Esophagus muscularis mucosa (tissue), 4 donors: ENCODE measurements at regions not wholly inside any gene's neighbourhood (a gene's known extent, or its start where the extent isn't known, plus 50 kb on each side); places are given as distances from the start of the nearest gene placed in this dataset.

Experiments
- DNase-seq: peaks from one replicate; pipeline ENCODE4 v3.0.0-alpha.2; 2017; ENCODE audit errors: extremely low spot score
- H3K27ac ChIP-seq, 4 donors: fragments of 200-600 bp; sonication (generic); replicated peaks in 1 of 4; 1 replicate in 3 of 4; 2 replicates in 1 of 4; pipeline ENCODE4 v1.5.1; 2016 to 2019; ENCODE audit warnings: mild to moderate bottlenecking in 1 of 4
- H3K27me3 ChIP-seq, 4 donors: fragments of 200-600 bp; sonication (generic); one replicate each; pipeline versions ENCODE4 v1.5.1 to v1.6.0; 2016 to 2019
- H3K36me3 ChIP-seq, 4 donors: fragments of 200-600 bp; sonication (generic); one replicate each; pipeline ENCODE4 v1.5.1; 2016 to 2019
- H3K4me1 ChIP-seq, 4 donors: fragments of 200-600 bp; sonication (generic); one replicate each; pipeline ENCODE4 v1.5.1; 2016 to 2019
- H3K4me3 ChIP-seq, 4 donors: fragments of 200-600 bp; sonication (generic); 1 replicate in 2 of 4; 2 replicates in 2 of 4; pipeline ENCODE4 v1.5.1; 2016 to 2019; ENCODE audit warnings: mild to moderate bottlenecking in 4 of 4, moderate library complexity in 1 of 4
- H3K9me3 ChIP-seq, 4 donors: fragments of 200-600 bp; sonication (generic); 1 replicate in 3 of 4; 2 replicates in 1 of 4; pipeline ENCODE4 v1.5.1; 2016 to 2019
- EP300 ChIP-seq: sonication (generic); formaldehyde crosslinking; IDR thresholded peaks from one replicate; pipeline ENCODE4 v1.6.1; 2017; ENCODE audit warnings: antibody characterized with exemption
- POLR2A ChIP-seq: fragments of 450-650 bp; IDR thresholded peaks from one replicate; pipeline ENCODE4 v1.6.1; 2017; ENCODE audit warnings: antibody characterized with exemption, moderate library complexity, mild to moderate bottlenecking, low read depth
- POLR2AphosphoS5 ChIP-seq, 2 donors: sonication (generic); formaldehyde crosslinking; IDR thresholded peaks; one replicate each; pipeline ENCODE4 v1.6.1; 2017; ENCODE audit warnings: antibody characterized with exemption in 2 of 2
- WGBS: methylation state at CpG from one replicate; pipeline ENCODE4 v1.1.5; 2018; 5-methylcytosine and 5-hydroxymethylcytosine counted together
- intact Hi-C: fragments of 100-400 bp; cut with DNase I; formaldehyde crosslinking; loops from one replicate; pipeline ENCODE4 v1.15.1; 2023
- TF ChIP-seq, protein P1 (sequence below), 3 experiments: fragments of 200-600 bp in 2 of 3; fragments of 450-650 bp in 1 of 3; sonication (generic) in 2 of 3; IDR thresholded peaks; one replicate each; pipeline ENCODE4 v1.5.1; 2017 to 2019; ENCODE audit warnings: antibody characterized with exemption in 3 of 3, mild to moderate bottlenecking in 2 of 3, moderate library complexity in 1 of 3

GRCh38 chrX:151796576-151796975 lies 62.0 kb downstream of the CNGA2 start:
- 84% methylated on average over 3 of the region's 3 CpGs for WGBS
- TF ChIP-seq POLR2AphosphoS5 (IDR thresholded peaks at IDR 0.05): no peak
- TF ChIP-seq POLR2A: no peak
- TF ChIP-seq, protein P1, sequence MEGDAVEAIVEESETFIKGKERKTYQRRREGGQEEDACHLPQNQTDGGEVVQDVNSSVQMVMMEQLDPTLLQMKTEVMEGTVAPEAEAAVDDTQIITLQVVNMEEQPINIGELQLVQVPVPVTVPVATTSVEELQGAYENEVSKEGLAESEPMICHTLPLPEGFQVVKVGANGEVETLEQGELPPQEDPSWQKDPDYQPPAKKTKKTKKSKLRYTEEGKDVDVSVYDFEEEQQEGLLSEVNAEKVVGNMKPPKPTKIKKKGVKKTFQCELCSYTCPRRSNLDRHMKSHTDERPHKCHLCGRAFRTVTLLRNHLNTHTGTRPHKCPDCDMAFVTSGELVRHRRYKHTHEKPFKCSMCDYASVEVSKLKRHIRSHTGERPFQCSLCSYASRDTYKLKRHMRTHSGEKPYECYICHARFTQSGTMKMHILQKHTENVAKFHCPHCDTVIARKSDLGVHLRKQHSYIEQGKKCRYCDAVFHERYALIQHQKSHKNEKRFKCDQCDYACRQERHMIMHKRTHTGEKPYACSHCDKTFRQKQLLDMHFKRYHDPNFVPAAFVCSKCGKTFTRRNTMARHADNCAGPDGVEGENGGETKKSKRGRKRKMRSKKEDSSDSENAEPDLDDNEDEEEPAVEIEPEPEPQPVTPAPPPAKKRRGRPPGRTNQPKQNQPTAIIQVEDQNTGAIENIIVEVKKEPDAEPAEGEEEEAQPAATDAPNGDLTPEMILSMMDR (IDR thresholded peaks at IDR 0.05): no peak
- TF ChIP-seq EP300: no peak
- no peaks in the 10 kb centered on the region for H3K36me3 ChIP-seq
- H3K4me3 ChIP-seq: no peak overlapping the region
- H3K27ac ChIP-seq: no peak overlapping the region
- no peak for DNase-seq
- no peaks in the 10 kb centered on the region for H3K9me3 ChIP-seq
- no peaks in the 10 kb centered on the region for H3K4me1 ChIP-seq
- no peaks in the 10 kb centered on the region for H3K27me3 ChIP-seq
- intact Hi-C loops: no loop called here

GRCh38 chrX:151801980-151802379 lies 67.4 kb downstream of the CNGA2 start:
- Histone ChIP-seq H3K4me3 (no peak overlapping the region), H3K9me3 (no peaks in the 10 kb centered on the region), H3K4me1 (no peaks in the 10 kb centered on the region), H3K36me3 (no peaks in the 10 kb centered on the region), H3K27me3 (no peaks in the 10 kb centered on the region), H3K27ac (no peak overlapping the region)
- intact Hi-C loops: no loop called here
- no peak for DNase-seq
- TF ChIP-seq POLR2A (no peak), POLR2AphosphoS5 (IDR thresholded peaks at IDR 0.05) (no peak), EP300 (no peak)
- TF ChIP-seq, protein P1 (IDR thresholded peaks at IDR 0.05): no peak
- 56% methylated on average over 7 of the region's 7 CpGs for WGBS

DNA sequence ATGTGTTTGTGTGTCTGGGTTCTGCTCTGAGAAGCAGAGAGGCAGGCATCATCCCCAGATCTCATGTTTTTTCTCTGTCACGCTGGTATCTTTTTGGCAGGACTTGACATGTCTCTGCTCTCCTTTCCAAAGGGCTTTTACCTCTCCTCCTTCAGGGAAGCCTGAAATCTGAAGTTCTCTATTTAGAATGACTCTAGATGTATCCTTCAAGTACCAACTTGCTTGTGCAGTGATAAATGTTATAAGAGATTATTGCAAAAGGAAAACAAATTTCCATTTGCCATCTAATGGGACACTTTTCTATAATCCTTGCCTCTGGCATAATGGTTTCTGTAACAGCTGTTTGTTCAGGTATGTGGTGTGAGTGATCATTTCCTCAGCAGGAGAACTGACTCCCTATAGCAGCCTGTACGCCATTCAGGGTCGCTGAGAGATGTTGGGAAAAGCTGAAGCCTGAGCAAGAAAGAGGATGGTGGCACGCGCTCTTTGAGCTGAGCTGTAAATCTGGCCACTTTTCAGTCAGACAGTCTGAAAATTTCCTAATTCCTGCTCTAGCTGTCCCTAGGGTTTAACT lies 72.5 kb downstream of the CNGA2 start:
- Histone ChIP-seq H3K4me3 (no peak overlapping the region), H3K27ac (no peak overlapping the region), H3K4me1 (no peaks in the 10 kb centered on the region), H3K36me3 (no peaks in the 10 kb centered on the region), H3K27me3 (no peaks in the 10 kb centered on the region), H3K9me3 (no peaks in the 10 kb centered on the region)
- DNase-seq: no peak
- intact Hi-C loops: no loop called here
- WGBS: 77% methylated on average over 5 of the region's 5 CpGs
- no peak for TF ChIP-seq POLR2A
- TF ChIP-seq POLR2AphosphoS5 (IDR thresholded peaks at IDR 0.05): no peak
- TF ChIP-seq, protein P1 (IDR thresholded peaks at IDR 0.05): no peak
- no peak for TF ChIP-seq EP300

DNA sequence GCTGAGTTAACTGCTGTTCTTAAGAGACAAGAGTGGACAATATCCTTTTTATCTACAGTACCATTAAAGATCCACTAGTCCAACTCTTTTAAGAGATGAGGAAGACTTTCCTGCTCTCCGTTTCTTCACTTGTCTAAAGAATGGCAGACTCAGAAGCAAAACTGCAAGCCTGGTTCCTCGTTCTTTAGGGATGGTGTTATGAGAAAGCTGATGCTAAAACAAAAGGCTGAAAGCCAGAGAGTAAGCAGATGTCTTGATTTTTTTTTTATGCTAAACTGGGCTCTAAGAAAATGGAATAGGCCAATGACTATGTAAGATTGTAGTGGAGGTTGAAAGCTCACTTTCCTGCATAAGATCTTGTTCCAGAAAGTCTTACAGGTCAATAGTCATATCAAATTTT lies 78.1 kb downstream of the CNGA2 start:
- DNase-seq: no peak
- Histone ChIP-seq H3K4me3 (no peak overlapping the region), H3K4me1 (no peaks in the 10 kb centered on the region), H3K27me3 (no peaks in the 10 kb centered on the region), H3K36me3 (no peaks in the 10 kb centered on the region), H3K27ac (no peak overlapping the region), H3K9me3 (no peaks in the 10 kb centered on the region)
- intact Hi-C loops: no loop called here
- no peak for TF ChIP-seq EP300
- no peak for TF ChIP-seq POLR2A
- TF ChIP-seq POLR2AphosphoS5 (IDR thresholded peaks at IDR 0.05): no peak
- TF ChIP-seq, protein P1 (IDR thresholded peaks at IDR 0.05): no peak
- 52% methylated on average over 2 of the region's 2 CpGs for WGBS

- no peak for TF ChIP-seq POLR2AphosphoS5 (IDR thresholded peaks at IDR 0.05)
- TF ChIP-seq EP300: no peak
- TF ChIP-seq, protein P1 (IDR thresholded peaks at IDR 0.05): no peak
- TF ChIP-seq POLR2A: no peak
- Histone ChIP-seq H3K27me3 (no peaks in the 10 kb centered on the region), H3K27ac (no peak overlapping the region), H3K4me3 (no peak overlapping the region), H3K36me3 (no peaks in the 10 kb centered on the region), H3K4me1 (no peaks in the 10 kb centered on the region), H3K9me3 (no peaks in the 10 kb centered on the region)
- WGBS: 95% methylated on average over 1 of the region's 1 CpG
- intact Hi-C loops: no loop called here
- DNase-seq: peak; percentile 42
Observed at GRCh38 chrX:151814767-151815166, 80.2 kb downstream of the CNGA2 start.
